ENCODE measurements at regions not wholly inside any gene's neighbourhood (a gene's known extent, or its start where the extent isn't known, plus 50 kb on each side); places are given as distances from the start of the nearest gene placed in this dataset.
"Not testable (repeated sequence)": the region's sequence is repeated elsewhere in the genome, so short reads cannot be mapped to it uniquely, and the experiment has no call there.

DNA sequence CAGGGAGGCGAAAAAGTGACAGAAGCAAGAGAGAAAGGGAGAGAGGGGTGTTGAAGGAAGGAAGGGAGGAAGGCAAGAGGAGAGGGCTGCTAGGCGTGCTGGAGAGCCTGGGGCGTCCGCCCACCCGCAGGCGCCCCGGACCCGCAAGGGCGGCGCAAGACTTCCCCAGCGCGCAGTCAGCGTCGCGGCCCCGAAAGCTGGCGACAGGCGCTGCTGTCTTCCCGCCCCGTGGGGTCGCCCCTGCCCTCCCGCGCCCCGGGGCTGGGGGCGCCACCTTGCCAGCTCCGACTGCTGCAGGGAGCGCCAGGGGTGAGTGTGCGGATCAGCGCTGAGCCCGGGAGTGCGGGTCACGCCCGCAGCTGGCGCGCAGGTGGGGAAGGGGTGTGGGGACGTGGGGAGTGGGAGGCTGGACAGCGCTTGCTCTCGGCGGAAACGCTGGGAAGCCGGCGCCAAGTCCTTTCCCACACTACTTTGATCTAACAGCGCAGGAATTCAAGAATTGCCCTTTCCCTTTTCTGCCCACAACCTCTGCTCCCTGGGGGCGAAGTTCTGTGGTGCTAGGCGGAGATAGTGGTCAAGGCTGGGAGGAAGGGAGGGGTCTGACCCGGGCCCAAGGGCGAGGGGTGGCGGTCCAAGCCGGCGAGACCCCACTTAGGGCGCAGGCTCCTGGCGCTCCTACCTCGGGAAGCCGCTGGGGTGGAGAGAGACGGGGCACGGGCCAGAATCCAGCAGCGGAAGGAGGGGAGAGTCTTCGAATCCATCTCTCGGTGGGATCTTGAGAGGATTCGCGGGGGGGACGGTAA, 266.1 kb downstream of the CGGBP1 start, which contains the start of gene HTR1F:
TSS of gene HTR1F (plus strand) at position 173 of the 803 bp plus-strand sequence.
- DNase-seq: peak; percentile 90

DNA sequence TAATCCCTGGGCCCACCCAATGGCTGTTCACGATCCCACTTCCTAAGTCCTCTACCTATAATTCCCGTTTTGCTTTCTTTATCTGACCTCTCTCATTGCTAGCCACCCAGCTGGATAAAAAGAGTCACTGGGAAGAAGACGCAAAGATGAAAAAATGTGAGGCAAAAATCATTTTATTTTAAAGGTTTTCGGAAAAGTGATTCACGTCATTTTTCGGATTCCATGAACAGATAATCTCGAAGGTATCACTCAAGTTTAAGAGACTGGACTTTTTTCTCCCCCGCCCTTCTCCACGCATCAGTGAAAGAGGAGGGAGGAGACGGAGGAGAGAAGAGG, 266.6 kb downstream of the CGGBP1 start:
- no peak for DNase-seq

GRCh38 chr3:87791248-87792027, 267.4 kb downstream of the CGGBP1 start:
- DNase-seq: no peak

DNA sequence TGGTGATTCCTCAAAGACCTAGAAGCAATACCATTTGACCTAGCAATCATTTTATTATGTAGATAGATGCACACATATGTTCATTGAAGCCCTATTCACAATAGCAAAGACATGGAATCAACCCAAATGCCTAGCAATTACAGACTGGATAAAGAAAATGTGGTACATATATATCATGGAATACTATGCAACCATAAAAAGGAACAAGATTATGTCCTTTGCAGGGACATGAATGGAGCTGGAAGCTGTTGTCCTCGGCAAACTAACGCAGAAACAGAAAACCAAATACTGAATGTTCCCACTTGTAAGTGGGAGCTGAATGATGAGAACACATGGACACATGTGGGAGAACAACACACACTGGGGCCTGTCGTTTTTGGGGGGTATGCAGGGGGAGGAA, 269.8 kb downstream of the CGGBP1 start:
- DNase-seq: not testable (repeated sequence)

GRCh38 chr3:87788516-87788915, 270.3 kb downstream of the CGGBP1 start:
- no peak for DNase-seq

GRCh38 chr3:87780811-87781210, 278.0 kb downstream of the CGGBP1 start:
- no peak for DNase-seq

DNA sequence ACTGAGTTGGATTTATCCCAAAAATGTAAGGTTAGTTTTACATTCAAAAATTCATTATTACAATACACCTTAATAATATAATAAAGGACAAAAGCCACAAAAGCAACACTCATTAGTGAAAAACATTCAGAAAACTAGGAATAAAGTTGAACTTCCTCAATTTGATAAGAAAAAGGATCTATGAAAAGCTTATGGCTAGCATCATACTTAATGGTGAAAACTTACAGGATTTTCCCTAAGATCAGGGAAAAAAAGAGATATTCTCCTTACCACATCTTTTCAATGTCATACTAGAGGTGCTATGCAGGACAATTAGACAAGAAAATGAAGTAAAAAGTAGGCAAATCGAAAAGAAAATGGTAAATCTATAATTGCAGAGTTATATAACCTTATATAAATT, 279.9 kb downstream of the CGGBP1 start:
- no peak for DNase-seq

- peak; percentile 68 for DNase-seq
Observed at GRCh38 chr3:87771337-87772192, 287.2 kb downstream of the CGGBP1 start.

- DNase-seq: no peak
Observed at GRCh38 chr3:87766721-87767120, 292.1 kb downstream of the CGGBP1 start.

DNA sequence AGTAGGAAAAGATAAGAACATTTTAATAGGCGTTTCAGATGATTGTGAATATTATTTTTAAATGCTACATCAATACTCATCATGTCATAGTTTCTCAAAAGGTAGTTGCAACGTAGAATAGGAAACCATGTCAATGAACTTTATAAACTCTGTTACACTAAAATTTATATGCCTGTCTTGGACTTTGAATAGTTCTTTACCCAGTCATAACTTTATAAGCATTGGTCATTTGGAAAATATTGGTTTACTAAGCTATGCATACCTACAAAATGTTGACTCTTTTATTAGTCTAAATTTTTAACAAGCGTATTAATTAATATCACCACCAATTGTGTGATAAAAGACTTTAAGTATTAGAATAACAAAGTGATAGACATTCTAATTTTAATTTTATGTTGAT, 293.5 kb downstream of the CGGBP1 start:
- no peak for DNase-seq

- DNase-seq: no peak
Observed at GRCh38 chr3:87761795-87762194, 297.0 kb downstream of the CGGBP1 start.

DNA sequence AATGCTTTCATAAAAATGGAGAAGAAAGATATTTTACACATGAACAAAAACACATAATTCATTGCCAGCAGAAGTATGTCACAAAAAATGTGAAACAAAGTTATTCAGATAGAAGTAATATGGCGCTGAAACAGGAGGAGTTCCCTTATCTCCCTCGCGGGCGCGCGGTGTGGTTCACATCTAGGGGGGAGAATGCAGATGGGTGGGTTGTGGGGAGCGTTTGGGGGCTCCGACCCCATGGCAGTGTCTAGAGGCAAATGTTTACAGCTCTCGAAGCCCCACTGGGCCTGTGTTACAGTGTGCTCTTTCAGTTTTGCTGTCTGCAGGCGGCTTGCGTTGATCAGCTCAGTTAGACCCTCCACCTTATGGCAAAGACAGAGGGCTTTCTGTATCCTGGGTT, 297.5 kb downstream of the CGGBP1 start:
- DNase-seq: no peak

DNA sequence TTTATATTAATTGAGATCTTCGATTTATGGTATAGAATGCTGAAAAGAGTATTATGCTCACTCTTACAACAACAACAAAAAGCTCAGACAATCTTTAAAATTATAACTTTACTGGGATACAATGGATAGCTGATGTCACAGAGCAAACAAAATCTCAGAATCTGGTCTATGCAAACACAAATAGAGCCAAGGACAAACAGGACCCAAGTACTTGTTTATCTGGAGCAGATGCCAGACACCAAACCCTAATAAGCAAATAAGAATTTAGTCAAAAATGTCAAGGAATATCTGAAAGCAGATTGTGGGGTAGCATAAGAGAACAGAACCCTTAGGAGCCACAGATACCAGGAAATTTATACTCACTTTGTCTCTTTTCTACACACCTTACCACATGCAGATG, 302.2 kb downstream of the CGGBP1 start:
- no peak for DNase-seq

DNA sequence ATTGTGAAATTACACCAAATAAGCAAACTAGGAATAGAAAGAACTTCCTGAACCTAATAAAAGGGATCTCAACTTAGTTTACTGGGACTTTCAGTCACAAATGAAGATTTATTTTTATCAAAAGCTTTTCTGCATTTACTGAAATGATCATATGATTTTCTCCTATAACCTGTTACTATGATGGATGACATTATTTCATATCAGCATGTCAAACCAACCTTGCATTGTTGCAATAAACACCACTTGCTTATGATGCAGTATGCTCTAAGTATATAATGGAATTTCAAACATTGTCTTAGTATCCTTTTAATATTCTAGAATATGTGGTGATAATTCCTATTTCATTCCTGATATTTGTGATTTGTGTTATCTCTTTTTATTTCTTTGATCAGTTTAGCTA, 303.0 kb downstream of the CGGBP1 start:
- DNase-seq: no peak

DNA sequence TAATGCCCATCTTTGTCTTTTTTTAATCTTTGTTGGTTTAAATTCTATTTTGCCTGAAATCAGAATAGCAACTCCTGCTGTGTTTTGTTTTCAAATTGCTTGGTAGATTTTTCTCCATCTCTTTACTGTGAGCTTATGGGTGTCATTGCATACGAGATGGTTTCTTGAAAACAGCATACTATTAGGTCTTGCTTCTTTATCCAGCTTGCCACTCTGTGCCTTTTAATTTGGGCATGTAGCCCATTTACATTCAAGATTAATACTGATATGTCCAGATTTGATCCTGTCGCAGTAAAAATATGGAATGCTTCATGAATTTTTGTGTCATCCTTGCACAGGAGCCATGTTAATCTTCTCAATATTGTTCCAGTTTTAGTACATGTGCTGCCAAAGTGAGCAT, 316.6 kb downstream of the CGGBP1 start:
- DNase-seq: no peak

- not testable (repeated sequence) for DNase-seq
Observed at GRCh38 chr3:87740894-87741293, 317.9 kb downstream of the CGGBP1 start.

DNA sequence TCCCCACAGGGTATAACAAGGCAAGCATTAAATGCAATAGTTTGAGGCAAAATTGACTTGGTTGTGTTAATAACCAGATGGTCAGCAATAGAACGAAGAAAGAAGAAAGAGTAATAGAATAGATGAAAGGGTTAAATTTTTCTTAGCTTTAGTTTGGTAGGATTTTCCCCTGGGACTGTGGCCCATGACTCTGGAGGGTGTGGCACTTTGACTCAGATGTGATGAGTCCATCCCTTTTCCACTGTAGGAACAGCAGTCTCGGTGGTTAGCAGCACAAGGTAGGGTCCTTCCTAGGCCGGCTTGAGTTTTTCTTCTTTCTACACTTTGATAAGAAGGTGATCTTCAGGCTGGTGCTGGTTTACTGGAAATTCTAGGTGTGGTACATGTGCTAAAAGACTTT, 321.0 kb downstream of the CGGBP1 start:
- not testable (repeated sequence) for DNase-seq

DNA sequence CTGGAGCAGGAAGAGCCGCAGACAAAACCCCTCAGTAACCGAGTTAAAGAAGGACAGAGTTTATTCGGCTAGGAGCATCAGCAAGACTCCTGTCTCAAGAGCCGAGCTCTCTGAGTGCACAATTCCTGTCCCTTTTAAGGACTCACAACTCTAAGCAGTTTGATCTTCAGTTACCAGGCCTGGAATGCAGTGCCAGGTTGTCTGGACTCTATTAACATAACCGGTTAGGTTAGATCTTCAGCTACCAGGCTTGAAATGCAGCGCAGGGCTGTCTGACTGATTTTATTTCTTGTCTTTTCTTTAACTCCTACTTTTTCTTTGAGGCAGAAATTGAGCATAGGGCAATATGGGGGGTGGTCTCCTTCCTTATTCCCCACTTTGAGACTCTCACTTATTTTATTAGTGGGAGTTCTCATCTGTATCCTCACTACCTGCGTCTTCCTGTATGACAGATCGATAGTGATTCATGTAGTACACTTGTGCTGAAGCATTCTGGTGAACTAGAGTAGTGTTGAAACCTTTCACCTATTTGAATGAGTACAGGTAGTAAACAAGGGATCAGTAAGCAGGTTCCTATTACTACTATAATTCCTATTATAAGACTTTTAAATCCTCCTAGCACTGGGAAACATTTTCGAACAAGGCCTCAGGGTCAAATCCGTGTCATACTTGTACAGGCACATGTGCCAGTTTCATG, 325.0 kb downstream of the CGGBP1 start:
- DNase-seq: peak; percentile 76

GRCh38 chr3:87732294-87732693, 326.5 kb downstream of the CGGBP1 start:
- DNase-seq: no peak

DNA sequence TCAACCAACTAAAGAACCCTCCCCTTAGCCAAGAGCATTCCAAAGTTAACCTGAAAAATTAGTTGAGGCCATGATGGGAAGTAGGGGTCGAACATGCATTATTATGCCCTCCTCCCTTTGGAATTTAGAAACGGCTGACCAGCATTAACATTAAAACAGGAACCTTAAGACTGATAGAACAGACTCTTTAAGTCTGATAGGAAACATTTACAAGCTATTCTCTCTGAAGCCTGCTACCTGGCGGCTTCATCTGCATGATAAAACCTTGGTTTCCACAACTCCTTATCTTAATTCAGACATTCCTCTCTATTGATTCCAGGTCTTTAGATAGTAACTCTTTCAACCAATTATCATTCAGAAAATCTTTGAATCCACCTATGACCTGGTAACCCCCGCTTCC, 331.0 kb downstream of the CGGBP1 start:
- DNase-seq: no peak

- DNase-seq: no peak
Observed at GRCh38 chr3:87719060-87719459, 339.7 kb downstream of the CGGBP1 start.

DNA sequence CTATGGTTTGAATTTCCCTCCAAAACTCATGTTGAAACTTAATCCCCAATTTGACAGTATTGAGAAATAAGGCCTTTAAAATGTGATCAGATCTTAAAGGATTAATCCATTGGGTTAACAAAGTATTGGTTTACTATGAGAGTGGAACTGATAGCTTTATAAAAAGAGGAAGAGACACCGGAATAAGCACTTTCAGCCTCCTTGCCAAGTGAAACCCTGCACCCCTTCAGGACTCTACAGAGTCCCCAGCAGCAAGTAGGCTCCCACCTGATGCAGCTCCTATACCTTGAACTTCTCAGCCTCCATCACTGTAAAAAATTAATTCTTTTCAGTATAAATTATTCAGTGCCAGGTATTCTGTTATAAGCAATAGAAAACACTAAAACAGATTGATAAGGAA, 348.3 kb downstream of the CGGBP1 start:
- DNase-seq: no peak

GRCh38 chr3:87710028-87710427, 348.8 kb downstream of the CGGBP1 start:
- no peak for DNase-seq
